Hippocampal formation (tissue), 2 donors: ENCODE measurements at regions not wholly inside any gene's neighbourhood (a gene's known extent, or its start where the extent isn't known, plus 50 kb on each side); places are given as distances from the start of the nearest gene placed in this dataset.

ENCODE experiments used
- DNase-seq, 2 donors: peaks; one replicate each; lab custom pipeline; 2025; lab: John Stamatoyannopoulos, UW

DNA sequence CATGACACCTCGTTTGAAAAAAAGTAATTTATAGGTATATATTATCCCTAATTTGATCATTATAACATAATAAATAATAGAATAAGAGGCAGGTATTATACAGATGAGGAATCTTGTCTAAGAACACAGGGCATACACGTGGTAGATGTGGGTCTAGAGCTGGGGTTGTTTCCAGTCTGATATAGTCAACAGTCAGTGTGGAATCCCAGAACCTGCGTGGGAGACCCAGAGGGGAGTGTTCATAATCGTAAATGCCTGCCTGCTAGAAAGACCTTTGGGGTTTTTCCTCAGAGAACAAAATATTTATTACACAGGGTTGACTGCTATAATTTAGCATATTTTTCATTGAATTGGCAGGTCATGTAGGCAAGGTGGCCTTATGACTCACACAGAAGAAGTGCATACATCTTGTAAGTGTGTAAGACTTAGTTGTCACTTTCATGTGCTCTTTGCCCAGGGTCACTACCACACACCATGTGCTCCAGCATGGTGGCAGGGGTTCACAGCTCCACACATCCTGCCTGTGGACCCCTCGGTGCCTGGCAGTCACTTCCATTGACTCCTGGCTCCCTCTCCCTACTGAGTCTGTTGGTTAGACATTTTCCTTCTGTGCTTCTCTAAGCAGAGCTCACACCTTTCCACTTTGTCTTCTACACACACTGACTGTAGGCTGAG, 94.9 kb upstream of the IKZF1 start:
- DNase-seq = no peak

DNA sequence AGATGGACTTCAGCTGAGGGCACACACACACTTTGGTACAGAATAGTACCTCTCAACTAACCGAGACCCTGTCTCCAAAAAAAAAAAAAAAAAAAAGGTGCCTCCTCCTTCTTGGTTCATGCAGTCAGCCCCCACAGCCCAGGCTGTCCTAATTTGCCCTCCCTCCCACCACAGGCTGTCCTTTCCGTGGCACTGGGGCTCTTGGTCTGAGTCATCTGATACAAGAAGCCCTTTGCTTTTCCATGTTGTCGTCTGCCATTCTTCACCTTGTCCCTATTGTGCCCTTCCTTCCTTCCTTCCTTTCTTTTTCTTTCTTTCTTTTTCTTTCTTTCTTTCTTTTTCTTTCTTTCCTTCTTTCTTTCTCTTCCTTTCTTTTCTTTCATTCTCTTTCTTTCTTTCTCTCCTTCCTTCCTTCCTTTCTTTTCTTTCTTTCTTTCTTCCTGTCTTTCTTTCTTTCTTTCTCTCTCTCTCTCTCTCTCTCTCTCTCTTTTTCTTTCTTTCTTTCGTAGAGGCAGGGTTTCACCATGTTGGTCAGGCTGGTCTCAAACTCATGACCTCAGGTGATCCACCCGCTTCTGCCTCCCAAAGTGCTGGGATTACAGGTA, 96.0 kb upstream of the IKZF1 start:
- DNase-seq = no peak

DNA sequence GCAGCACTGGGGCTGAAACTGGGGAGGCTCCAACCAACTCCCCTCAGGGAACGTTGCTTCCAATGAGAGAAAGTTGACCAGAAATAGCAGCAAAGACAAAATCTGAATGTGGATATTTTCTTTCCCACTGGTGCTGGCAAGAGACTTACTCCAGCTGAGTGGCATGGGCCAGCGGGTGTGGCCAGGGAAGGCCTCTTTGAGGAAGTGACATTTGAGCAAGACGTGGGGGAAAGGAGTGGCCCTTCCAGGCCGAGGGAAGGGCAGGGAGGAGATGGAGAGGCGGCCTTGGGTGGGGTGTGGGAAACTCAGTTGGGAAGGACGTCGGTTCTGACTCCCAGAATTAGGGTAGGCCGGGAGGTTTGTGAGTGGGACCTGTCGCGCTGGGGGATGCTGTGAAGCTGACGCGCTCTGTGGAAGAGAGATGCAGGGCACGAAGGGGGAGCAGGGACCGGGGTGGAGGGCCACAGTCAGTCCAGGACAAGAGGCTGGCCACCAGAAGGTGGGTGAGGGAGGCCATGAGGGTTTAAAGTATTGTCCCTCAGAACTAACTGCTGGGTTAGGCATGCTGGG, 96.7 kb upstream of the IKZF1 start:
- DNase-seq = no peak

DNA sequence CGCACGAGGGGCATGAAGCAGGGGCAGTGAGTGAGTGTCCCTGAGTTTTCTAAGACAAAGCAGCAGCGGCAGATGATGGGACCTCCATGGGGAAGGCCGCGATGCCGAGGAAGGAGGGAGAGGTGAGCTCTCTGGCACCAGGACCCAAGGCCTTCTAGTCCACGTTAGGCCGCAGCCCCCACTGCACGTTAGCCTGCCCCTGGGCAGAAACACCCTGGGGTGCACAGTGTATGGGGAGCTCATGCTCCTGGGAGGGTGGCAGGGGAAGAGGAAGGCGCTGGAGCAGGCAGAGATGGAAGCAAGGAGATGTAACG, 97.3 kb upstream of the IKZF1 start:
- DNase-seq = no peak

DNA sequence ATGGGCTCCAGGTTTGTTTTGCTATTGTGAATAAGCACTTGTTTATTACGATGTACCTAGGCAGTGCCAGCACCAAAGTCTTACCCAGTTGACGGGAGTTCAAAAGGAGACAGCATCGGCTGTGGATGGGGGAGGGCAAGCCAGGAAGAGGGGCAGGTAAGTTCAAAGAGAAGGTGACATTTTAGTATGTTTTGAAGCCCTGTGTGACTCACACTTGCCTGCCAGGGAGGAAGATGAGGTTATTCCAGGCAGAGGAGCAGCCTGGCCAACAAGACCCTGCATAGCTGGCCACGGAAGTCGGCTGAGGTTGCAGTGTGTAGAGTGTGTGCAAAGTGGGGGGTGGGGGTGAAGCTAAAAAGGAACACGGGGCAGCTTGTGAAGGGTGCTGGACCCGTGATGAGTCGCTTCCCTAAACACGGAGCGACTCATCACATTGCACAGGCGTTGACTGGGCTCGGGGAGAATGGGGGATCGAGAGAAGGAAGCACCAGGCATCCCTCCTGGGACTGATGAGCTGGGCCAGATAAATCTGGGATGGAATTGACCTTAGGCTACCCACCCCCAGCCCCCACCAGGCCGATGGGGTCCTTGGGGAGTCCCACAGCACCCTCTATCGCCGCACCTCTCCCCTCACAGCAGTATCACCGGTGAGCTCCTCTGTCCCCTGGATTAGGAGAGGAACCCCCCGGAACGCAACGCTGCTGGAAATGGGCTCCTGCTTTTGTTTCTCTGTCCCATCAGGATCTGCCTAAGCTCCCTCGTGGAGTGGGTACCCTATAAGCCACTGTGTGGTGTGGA, 97.9 kb upstream of the IKZF1 start:
- no peak for DNase-seq

DNA sequence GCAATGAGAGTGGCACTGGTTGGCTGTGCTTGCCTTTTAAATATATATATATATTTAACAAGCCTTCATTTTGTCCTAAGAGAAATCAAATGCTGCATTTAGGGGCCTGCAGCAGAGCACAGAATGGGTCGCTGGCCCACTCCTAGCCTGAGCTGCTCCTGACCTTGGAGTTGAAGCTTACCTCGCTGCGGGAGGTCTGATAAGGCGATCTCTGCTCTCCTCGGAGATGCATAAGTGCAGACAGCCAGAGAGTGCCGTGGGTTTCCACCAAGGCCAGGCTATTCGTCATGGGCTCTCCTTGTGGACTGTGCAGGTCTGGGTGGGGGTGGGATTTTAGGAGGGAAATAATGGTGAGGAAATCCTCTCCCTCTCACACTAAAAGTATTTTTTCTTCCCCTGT, 99.5 kb upstream of the IKZF1 start:
- no peak for DNase-seq

DNA sequence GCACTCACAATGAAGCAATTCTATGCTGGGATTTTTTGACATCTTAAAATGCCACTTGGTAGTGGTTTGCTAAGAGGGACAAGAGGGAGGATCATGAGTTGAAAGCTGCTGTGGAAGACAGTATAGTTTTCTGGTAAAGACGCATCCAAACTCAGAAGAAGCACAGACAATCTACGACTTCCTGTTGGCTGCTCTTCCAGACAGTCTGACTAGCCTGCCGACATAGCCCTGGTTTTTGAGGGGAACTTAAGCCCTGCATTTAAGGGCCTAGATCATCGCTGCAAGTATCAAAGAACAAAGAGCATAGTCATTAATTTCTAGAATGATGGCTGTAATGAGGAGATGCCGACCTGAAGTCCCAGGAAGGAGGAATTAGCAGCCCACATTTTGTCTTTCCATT, 99.9 kb upstream of the IKZF1 start:
- DNase-seq = no peak

DNA sequence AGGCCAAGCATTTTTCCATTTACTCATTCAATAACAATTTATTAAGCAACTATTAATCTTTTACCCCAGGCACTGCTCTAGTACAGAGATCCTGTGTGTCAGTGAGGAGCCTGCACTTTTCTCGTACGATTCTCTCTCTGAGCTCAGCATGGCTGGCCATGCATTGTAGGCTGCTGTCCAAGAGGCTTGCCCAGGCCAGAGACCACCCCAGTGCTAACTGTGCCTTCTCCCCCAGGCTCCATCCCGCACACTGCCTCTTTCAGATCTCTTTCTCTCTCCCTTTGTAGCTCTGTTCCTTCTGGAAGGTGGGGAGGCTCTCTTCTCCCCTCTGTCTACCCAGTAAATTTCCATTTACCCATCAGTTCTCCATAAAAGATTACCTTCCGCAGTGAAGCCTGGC, 101.0 kb upstream of the IKZF1 start:
- DNase-seq = no peak

DNA sequence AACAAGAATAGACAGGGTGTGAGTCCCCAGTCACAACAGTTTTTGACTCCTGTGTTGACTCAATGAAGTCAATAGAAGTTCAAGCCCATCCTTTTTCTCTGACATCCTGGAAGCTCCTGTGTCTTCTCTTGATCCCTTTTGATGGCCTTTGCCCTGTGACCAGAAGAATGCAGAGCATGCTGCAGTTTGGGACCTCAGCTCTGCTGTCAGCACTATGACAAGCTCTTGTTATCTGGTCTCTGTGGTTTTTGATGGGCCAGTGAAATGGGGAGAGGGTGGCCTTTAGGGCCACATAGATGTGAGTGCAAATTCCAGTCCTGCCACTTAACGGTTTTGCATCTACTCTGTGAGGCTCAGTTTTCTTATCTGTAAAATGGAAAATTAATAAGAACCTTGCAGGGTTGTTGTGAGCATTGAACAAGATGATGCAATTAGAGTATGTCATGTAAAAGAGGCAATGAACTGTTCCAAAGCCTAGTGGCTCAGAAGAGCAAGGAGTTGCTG, 102.4 kb upstream of the IKZF1 start:
- DNase-seq = no peak

DNA sequence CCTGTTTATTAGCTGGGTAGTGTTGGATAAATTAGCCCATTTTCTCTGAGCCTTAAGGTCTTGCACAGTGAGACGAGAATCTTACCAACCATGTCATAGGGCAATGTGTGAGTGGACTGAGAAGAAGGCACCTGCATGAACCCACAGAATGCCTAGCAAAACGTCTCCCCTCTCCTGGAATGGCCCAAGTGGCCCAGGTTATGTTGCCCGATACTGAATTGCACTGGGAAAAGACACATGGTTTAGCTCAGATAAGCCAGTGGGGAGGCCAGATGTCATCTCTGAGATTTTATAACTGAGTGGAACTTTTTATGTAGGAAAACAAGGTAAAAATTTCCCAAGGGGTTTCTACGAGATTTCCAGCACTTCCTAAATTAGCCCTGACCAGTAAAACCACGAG, 104.7 kb upstream of the IKZF1 start:
- no peak for DNase-seq

DNA sequence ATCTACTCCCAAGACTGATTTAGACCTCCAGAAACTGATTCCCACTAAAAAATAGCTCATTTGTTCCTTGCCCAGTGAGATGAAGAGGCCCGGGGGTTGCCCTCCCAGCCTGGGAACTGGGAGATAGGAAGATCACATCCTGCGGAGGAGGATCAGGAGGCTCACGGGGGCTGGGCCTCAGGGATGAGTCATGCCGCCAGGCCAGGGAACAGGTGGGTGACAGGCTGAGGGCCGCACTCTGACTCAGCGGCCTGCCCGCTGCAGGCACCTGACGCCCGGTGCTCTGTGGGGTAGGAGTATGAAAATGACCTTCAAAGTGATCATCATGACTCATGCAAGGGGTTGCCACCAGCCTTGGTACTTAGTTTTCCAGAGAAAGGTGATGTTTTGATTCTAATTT, 104.5 kb upstream of the ZPBP start:
- DNase-seq = no peak

DNA sequence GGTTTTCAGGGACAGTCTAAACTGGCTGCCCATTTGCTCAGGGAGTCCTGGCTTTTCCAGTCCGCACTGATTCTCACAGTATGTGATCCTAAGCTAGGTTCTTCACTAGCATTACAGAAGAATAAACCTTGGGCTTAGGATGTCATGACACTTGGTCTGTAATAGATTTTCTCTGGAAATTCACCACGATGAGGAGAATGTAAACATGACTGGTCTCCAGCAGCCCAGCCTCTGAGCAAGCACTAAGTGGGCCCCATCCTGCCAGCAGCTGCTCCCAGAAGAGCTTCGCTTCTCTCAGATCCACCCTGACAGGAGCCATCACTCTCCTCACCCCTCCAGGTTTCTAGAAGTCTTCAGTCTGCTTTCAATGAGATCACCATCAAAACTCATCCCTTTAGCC, 103.7 kb upstream of the ZPBP start:
- no peak for DNase-seq

DNA sequence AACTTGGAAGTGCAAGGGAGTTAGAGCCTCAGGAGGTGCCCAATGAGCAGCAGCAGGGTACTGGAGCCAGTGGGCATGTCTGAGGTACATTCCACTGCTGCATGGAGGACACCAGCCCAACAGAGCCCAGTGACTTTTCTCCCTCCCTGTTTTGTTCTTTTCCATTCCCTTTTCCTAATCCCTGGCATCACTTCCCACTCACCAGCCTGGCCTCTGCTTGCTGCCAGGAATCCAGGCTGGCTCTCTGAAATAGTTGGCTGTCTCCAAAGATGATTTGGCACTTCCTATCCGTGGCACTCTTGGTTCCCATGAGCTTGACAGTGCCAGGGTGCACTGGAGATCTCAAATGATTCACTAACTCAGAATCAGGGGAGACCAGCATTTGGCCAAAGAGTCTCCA, 97.7 kb upstream of the ZPBP start:
- DNase-seq = no peak

DNA sequence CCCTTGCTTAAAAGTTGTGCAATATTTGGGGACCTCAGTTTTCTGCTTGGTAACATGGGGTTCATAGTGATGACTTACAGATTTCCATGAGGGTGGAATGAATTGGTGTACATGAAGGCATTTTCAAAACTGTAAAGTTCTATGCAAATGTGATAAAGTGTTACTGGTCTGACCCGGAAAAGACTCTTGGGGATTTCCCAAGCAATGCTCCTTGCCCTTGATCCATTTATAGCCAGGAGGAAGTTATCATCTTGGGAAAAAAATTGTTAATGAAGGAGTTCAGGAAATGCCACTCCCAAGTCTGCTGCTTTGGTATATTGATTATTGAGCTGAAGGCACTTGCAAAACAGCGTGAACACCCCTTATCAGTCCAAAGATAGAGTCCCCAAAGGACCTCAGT, 96.3 kb upstream of the ZPBP start:
- DNase-seq = no peak

DNA sequence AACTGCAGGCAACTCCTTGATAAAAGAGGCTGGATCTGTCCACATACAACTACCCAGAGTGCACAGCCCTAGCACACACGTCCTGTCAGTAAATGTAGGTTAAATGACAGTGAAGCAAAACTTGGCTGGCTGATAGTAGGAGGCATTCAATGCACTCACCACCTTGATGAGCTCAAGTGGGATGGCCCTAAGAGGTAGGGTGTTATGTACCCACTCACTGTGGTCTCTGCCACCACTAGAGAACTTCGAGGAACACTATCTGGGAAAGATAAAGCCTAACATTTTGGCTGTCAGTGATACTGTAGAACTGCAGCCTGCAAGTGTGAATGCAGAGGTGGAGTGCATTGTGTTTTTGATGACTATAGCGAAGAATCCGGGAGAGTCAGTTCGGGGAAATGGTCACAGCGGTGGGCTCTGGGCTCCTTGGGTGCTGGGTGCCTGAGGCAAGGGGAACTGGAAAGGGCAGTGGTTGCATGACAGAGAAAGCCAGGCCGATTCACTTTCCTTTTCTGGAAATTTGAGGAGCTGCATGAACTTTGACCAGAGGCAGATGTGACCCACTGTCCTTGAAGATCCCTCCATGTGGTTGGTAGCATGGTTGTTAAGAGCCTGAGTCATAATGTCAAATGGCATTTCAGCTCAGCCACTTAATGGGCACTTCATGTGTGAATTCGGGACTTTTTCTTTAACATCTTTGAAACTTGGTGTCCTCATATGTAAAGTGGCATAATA, 93.1 kb upstream of the ZPBP start:
- DNase-seq = no peak

DNA sequence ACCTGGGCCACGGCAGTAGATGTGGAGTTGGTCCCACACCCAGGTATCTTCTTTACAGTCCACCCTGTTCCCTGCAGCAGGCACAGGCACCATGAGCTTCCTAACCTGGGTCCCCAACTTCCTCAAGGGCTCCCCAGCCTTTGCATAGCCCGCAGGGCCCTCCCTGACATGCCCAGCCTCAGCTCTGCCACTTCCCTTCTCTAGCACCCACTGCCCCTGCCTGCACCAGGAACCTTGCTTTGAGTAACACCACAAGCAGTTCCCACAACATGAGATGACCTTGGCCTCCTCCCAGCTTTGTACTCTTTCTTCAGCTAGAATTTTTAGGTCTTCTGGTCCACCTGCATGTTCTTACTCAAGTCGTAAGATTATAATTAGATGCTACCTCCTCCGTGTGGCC, 92.2 kb upstream of the ZPBP start:
- DNase-seq = no peak

DNA sequence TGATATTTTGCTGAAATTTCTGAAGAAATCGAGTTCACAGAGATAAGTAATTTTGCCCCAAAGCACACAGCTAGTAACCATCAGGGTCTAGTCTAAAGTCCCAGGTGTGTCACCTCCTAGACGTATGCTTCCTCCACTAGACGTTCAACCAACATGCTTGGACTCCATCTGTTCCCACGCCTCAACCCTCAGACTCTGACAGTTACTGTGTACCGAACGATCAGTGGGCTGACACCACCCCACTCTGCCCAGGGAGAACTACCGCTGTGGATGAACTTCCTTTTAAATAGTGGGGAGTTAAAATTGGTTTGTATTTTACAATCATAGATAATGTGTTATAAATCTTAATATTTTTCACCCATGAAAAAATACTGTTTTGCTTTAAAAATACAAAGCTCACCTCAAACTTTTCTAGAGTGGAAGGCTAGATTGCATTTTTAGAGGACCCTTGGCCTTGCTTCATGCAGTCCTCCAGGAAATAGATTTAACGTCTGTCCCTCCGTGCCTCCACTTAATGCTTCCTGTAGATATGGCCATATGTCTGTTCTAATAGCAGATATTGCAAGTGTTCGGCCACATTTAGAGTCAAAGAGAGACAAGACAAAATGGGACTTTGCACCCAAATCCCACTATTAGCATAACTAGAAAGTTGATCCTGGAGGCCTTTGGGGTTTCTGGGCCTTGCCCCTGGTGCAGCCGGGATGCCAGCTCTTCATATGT, 91.4 kb upstream of the ZPBP start:
- DNase-seq = no peak

DNA sequence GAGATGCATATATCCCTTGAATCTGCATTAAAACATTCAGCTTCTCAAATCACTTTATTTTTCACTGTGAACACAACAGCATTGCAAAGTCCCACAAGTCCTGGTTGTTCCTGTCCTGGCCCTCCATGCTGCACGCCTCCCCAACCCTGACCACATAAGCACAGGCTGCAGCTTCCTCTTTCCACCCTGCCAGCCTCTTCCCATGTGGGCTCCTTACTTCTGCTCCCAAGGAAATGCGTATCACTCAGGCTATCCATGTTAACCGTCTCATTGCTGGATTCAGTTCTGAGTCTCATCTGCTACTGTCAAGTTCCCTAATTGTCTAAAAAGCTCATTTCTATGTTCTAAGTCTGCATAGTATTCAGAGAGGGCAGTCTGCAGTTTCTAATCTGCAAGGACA, 89.7 kb upstream of the ZPBP start:
- no peak for DNase-seq

DNA sequence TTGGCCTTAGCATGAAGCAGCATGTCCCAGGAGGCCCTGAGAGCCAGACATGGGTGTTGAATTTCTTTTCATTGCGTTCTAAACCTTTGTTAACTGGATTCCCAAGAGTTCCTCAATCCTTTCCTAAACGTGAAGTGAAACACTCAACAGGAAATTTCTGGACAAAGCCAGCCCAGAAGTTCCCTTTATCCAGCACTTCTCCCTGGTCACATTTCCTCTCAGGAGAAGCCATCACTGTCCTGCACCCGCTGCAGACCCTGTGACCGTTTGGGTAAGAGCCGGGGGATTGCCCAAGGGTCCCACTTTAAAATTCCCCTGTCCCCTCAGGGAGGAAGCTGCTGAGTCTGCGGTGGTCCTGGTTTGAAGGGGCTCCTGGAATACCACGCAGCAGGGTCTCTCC, 88.0 kb upstream of the ZPBP start:
- DNase-seq = no peak

DNA sequence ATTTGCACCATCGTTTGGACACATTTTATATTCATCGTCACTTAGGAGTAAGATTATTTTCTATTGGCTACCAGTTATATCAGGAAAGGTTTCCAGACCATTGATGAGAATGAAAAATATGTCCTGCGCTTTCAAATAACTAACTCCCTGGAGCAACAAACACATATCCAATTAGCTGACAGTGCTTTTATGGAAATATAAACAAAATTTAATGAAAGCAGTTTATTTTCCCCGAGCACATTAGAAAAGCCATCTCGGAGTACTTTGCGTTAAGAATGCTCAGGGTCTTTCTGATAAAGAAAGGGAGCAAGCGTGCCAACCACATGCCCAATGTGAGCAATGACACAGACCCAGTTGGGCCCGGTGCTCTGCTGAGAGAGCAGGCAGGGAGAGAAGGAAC, 85.1 kb upstream of the ZPBP start:
- DNase-seq = no peak

DNA sequence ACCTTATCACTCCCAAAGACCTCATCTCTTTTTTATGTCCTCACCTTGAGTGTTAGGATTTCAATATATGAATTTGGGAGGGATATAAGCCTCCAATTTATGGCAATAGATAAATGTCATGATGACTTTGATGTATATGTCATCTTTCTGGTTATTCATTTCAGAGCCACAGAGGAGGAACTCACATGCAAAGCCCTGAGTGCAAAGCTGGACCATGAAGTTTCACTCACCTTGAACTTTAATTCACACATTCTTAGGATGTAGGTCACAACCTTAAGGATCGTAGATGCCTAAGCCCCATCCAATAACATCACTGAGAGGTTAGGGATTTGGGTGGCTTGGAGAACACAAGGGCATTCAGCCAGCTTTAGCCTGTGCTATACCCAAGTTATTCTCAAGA, 81.9 kb upstream of the ZPBP start:
- DNase-seq = no peak
